ENCODE measurements at regions not wholly inside any gene's neighbourhood (a gene's known extent, or its start where the extent isn't known, plus 50 kb on each side); places are given as distances from the start of the nearest gene placed in this dataset.
"Not testable (repeated sequence)": the region's sequence is repeated elsewhere in the genome, so short reads cannot be mapped to it uniquely, and the experiment has no call there.

DNA sequence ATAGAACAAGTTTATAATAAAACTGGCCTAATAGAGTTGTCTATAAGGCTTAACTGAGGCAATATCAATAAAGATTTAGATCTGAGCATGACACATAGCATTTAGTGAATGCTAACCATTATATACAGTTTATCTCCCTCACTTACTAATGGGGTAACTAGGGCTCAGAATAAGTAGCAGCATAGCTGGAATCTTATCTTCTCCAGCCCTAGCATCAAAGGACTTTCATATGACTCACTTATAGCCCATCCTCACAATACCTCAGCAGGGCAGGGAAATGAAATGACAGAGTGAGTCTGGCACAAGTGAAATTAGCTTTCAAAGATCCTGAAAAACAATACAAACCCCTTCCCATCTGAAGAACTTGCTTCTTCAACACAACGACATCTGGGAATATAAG lies 362.9 kb downstream of the KIF20B start:
- TF ChIP-seq, protein P1, sequence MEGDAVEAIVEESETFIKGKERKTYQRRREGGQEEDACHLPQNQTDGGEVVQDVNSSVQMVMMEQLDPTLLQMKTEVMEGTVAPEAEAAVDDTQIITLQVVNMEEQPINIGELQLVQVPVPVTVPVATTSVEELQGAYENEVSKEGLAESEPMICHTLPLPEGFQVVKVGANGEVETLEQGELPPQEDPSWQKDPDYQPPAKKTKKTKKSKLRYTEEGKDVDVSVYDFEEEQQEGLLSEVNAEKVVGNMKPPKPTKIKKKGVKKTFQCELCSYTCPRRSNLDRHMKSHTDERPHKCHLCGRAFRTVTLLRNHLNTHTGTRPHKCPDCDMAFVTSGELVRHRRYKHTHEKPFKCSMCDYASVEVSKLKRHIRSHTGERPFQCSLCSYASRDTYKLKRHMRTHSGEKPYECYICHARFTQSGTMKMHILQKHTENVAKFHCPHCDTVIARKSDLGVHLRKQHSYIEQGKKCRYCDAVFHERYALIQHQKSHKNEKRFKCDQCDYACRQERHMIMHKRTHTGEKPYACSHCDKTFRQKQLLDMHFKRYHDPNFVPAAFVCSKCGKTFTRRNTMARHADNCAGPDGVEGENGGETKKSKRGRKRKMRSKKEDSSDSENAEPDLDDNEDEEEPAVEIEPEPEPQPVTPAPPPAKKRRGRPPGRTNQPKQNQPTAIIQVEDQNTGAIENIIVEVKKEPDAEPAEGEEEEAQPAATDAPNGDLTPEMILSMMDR (IDR thresholded peaks at IDR 0.05; ENCODE audit: unreplicated experiment in 3 of 3): no peak
- Mint-ChIP-seq H3K4me3 (no peak overlapping the region), H3K9me3 (no peaks in the 10 kb centered on the region), H3K27ac (no peak overlapping the region), H3K27me3 (ENCODE audit: low read depth) (peaks cover 7% of the 10 kb centered on the region), H3K4me1 (no peaks in the 10 kb centered on the region), H3K36me3 (ENCODE audit: low read depth) (no peaks in the 10 kb centered on the region)

DNA sequence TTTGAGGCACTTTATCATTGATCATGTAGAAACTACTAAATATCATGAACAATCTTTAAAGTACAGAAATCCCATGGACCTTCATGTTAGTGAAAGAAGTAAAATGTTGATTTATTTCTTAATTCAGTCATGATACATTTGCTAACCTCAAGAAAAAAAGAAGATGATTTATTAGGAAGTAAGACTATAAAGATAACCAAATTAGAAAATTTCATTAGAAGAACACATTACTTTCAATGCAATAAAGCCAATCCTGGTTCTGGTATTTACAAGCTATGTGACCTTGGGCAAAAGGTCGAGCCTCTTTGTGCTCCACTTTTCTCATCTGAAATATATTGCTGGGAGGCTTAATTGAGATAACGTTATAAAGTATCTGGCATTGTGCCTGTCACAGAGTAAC lies 365.0 kb downstream of the KIF20B start:
- Mint-ChIP-seq H3K36me3 (ENCODE audit: low read depth) (no peaks in the 10 kb centered on the region), H3K4me1 (no peaks in the 10 kb centered on the region), H3K9me3 (peaks cover 3% of the 10 kb centered on the region), H3K27me3 (ENCODE audit: low read depth) (no peaks in the 10 kb centered on the region), H3K27ac (no peak overlapping the region), H3K4me3 (no peak overlapping the region)
- TF ChIP-seq, protein P1 (IDR thresholded peaks at IDR 0.05; ENCODE audit: unreplicated experiment in 3 of 3): no peak

DNA sequence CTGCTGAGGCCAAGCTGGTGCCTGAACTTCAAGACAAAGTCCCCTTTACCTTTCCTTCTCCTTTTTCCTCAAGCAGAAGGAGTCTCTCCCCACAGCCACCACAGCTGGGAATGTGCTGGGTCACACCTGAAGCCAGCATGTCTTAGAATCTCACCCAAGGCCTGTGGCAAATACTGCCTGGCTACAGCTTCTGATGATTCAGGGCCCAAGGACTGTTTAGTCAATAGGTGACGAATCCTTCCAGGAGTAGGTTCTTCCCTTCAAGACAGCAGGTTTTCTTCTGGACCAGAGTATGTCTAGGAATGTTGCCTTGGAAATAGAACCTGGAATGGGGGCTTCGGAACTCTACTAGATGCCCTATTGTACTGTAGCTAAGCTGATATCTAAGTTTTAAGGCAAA lies 374.6 kb downstream of the KIF20B start:
- Mint-ChIP-seq H3K4me1 (no peaks in the 10 kb centered on the region), H3K27me3 (ENCODE audit: low read depth) (peaks cover 5% of the 10 kb centered on the region), H3K4me3 (no peak overlapping the region), H3K27ac (no peak overlapping the region), H3K9me3 (peaks cover 13% of the 10 kb centered on the region), H3K36me3 (ENCODE audit: low read depth) (no peaks in the 10 kb centered on the region)
- TF ChIP-seq, protein P1 (IDR thresholded peaks at IDR 0.05; ENCODE audit: unreplicated experiment in 3 of 3): no peak

DNA sequence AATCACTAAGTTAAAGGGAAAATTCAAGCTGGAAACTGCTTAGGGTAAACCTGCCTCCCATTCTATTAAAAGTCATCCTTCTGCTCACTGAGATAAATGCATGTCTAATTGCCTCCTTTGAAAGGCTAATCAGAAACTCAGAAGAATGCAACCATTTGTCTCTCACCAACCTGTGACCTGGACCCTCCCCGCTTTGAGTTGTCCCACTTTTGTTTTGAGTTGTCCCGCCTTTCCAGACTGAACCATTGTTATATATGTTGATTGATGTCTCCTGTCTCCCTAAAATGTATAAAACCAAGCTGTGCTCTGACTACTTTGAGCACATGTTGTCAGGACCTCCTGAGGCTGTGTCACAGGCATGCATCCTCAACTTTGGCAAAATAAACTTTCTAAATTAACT lies 378.4 kb downstream of the KIF20B start:
- Mint-ChIP-seq H3K4me1 (no peaks in the 10 kb centered on the region), H3K4me3 (no peak overlapping the region), H3K9me3 (peaks cover 2% of the 10 kb centered on the region), H3K27ac (no peak overlapping the region), H3K36me3 (ENCODE audit: low read depth) (no peaks in the 10 kb centered on the region), H3K27me3 (ENCODE audit: low read depth) (no peaks in the 10 kb centered on the region)
- TF ChIP-seq, protein P1 (IDR thresholded peaks at IDR 0.05; ENCODE audit: unreplicated experiment in 3 of 3): no peak

DNA sequence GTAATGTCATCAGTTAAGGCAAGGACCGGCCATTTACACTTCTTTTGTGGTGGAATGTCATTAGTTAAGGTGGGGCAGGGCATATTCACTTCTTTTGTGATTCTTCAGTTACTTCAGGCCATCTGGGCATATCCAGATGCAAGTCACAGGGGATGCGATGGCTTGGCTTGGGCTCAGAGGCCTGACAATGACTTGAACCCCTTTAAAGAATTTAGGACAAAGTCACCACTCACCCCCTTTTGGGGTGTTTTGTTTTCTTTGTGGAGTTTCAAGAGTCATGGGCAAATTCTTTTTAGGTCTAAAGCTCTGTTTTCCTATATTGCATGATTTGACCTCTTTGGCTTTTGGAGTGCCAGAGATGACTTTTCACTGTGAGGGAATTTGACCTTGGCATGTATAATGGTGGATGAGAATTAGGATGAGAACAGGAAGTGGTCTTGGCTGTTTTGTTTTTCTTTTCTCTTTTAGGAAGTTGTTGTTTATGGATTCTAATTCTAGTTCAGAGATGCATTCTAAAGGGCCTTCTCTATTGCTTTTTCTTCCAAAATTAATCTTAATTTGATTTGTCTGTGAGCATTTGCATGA lies 385.3 kb downstream of the KIF20B start:
- H3K9me3 Mint-ChIP-seq; H3K36me3 Mint-ChIP-seq (ENCODE audit: low read depth); H3K4me3 Mint-ChIP-seq; H3K4me1 Mint-ChIP-seq; H3K27me3 Mint-ChIP-seq (ENCODE audit: low read depth); H3K27ac Mint-ChIP-seq: not testable (repeated sequence)

DNA sequence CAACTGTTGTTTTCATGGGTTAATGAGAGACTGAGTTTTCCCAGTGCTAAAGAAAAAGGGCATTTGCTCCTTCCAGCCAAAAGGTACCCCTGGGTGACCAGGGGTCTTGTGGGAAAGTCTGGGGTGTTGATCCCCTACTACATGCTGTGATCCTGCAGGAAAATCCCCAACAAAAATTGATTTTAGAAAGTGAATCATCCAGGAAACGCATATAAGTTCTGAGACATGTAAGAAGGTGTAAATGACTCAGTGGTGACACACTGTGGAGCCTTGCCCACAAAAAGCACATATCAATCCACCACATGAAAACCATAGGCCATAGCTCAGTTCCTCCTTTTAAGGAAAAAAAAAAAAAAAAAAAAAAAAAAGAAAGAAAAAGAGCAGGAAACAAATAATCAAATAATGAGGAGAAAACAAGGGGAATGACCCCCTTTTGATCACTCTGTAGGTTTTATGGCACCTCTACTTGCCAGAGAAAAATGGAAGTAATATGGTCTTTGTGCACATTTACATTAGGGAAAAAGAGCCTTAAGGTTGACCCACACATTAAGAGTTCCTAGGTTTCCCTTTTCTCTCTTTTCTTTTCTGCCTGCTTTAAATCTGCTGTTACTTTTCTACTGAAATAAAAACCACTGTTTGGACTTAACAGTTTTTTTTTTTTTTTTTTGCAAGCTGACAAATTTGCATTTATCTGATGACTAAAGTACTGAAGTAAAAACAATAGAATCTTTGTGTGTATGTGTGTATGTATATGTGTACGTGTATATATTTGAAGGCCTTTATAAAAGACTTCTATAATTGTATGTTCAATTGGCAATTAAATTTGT lies 386.0 kb downstream of the KIF20B start:
- H3K4me3 Mint-ChIP-seq: no peak overlapping the region
- TF ChIP-seq, protein P1 (IDR thresholded peaks at IDR 0.05; ENCODE audit: unreplicated experiment in 3 of 3): no peak
- H3K27me3 Mint-ChIP-seq (ENCODE audit: low read depth): no peaks in the 10 kb centered on the region
- H3K9me3 Mint-ChIP-seq: no peaks in the 10 kb centered on the region
- no peaks in the 10 kb centered on the region for H3K4me1 Mint-ChIP-seq
- H3K36me3 Mint-ChIP-seq (ENCODE audit: low read depth): no peaks in the 10 kb centered on the region
- no peak overlapping the region for H3K27ac Mint-ChIP-seq
